IMR-90 (cell line): ENCODE measurements at regions not wholly inside any gene's neighbourhood (a gene's known extent, or its start where the extent isn't known, plus 50 kb on each side); places are given as distances from the start of the nearest gene placed in this dataset.

ENCODE experiments used
- BHLHE40 ChIP-seq: fragments of 150-350 bp; IDR thresholded peaks from 2 replicates; pipeline ENCODE4 v1.6.1; 2016; ENCODE audit warnings: mild to moderate bottlenecking, low read depth, low read length
- CEBPB ChIP-seq: IDR thresholded peaks from 2 replicates; pipeline ENCODE4 v1.6.1; 2012; ENCODE audit warnings: low read depth, low read length, improper control_type of control experiment
- CHD1 ChIP-seq: IDR thresholded peaks from 2 replicates; pipeline ENCODE4 v1.6.1; 2012; ENCODE audit warnings: low read depth, low read length, improper control_type of control experiment
- CTCF ChIP-seq: conservative IDR thresholded peaks from 2 replicates; pipeline ENCODE4 v1.5.1; 2012; ENCODE audit warnings: mild to moderate bottlenecking, low read depth, low read length, improper control_type of control experiment
- ELK1 ChIP-seq: fragments of 150-350 bp; IDR thresholded peaks from 2 replicates; pipeline ENCODE4 v1.6.1; 2016; ENCODE audit warnings: low read depth, mild to moderate bottlenecking, low read length, moderate library complexity, borderline replicate concordance
- POLR2A ChIP-seq: IDR thresholded peaks from 2 replicates; pipeline ENCODE4 v1.6.1; 2012; ENCODE audit warnings: mild to moderate bottlenecking, low read depth, low read length
- RAD21 ChIP-seq: IDR thresholded peaks from 2 replicates; pipeline ENCODE4 v1.6.1; 2012; ENCODE audit warnings: low read length, improper control_type of control experiment
- SMC3 ChIP-seq: fragments of 150-350 bp; IDR thresholded peaks from 2 replicates; pipeline ENCODE4 v1.6.1; 2016; ENCODE audit warnings: low read depth, mild to moderate bottlenecking, antibody characterized with exemption, low read length, moderate library complexity

- TF ChIP-seq CTCF, result no peak
- TF ChIP-seq SMC3, result no peak
- TF ChIP-seq ELK1, result no peak
- no peak for TF ChIP-seq CHD1
- TF ChIP-seq POLR2A, result no peak
- TF ChIP-seq CEBPB, result no peak
- no peak for TF ChIP-seq BHLHE40
- no peak for TF ChIP-seq RAD21
Observed at GRCh38 chr2:44839771-44840502, 101.6 kb upstream of the SIX3 start.
